Jurkat, Clone E6-1 (cell line): ENCODE measurements at regions not wholly inside any gene's neighbourhood (a gene's known extent, or its start where the extent isn't known, plus 50 kb on each side); places are given as distances from the start of the nearest gene placed in this dataset.

Experiments used
- DNase-seq: peaks from one replicate; pipeline ENCODE4 v3.0.0-alpha.2; 2011; ENCODE audit warnings: low read depth, low spot score
- H3K4me3 ChIP-seq: 2 replicates; pipeline ENCODE4 v1.5.1; 2011; ENCODE audit warnings: mild to moderate bottlenecking, low read length, control low read depth, moderate library complexity

- H3K4me3 ChIP-seq: no peak overlapping the region
- no peak for DNase-seq
These were observed 156.2 kb downstream of the DDX1 start for GRCh38 chr2:15747603-15748471.

DNA sequence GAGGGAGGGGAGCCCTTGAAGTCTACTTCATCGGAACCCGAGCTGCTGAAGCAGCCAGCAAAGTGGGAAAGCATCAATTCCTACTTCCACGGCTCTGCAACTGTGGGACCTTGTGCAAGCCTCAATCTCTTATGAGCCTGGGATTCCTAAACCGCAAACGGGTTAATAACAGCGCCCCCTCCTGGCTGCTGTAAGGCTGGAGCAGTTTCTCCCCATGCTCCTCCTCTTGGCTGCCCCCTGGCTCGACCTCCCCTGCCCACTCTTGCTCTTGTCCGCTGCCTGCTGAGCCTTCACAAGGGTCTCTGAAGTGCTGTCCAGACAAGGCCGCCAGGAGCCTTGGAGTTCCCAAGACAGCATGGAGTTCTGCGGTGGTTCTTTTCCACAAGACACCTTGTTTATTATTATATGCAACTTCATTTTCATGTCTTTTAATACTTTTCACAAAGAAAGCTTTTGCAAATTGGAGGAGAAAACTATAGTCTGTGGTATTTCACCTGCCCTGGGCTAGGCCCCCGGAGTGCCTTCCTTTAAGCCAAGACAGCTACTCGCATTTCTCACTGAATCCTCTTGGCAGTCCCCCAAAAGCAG lies 157.2 kb downstream of the DDX1 start:
- DNase-seq: peak; percentile 11
- no peak overlapping the region for H3K4me3 ChIP-seq

DNA sequence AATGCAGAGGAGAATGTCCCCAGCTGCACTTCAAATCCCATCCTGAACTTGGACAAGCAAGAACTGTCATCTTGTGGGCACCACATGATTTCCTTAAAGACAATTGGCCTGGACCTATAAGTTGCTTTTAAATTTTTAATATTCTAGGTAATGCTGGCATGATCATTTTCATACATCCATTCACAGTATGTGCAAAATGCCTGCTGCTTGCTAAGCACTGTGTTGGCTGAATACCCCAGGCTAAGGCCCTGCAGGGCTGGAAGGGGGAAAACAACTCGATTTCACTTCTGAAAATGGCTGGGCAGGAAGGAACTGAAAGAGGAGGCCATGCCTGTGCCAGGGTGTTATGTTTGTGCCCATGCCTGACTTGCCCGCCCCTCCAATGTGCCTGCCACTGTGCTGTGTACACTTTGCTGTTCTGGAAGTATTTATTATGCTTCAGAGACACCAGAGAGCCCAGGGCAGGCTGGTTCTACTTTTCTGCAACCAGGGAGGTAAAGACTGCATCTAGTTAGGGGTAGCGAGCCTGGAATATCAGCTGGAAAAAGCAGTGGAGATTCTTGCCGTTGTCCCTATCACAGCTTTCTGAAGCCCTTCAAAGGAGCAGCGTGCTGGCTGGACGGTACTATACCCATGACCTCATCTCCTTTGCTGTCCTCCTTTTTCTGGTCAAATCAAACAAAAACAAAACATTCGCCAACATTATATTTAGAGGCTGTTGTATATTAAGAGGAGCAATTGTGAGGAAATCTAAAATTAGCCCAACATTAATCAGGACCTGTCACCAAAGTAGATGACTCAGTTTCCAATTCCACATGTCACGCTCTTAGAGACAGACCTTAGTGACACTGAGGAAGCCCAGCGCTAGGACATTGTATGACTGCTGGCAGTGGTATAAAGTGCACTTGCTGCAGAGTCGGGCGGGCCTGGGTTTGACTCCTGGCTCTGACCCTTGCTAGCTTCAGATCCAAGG lies 158.1 kb downstream of the DDX1 start:
- no peak overlapping the region for H3K4me3 ChIP-seq
- no peak for DNase-seq

- DNase-seq: no peak
These were observed 158.8 kb downstream of the DDX1 start for GRCh38 chr2:15750433-15750814.

GRCh38 chr2:15750822-15751329 lies 159.2 kb downstream of the DDX1 start:
- H3K4me3 ChIP-seq: no peak overlapping the region
- DNase-seq: no peak

More at GRCh38 chr2:15750433-15750814, 158.8 kb downstream of the DDX1 start:
- H3K4me3 ChIP-seq: no peak overlapping the region

GRCh38 chr2:15751477-15751876 lies 159.8 kb downstream of the DDX1 start:
- no peak overlapping the region for H3K4me3 ChIP-seq
- DNase-seq: no peak

DNA sequence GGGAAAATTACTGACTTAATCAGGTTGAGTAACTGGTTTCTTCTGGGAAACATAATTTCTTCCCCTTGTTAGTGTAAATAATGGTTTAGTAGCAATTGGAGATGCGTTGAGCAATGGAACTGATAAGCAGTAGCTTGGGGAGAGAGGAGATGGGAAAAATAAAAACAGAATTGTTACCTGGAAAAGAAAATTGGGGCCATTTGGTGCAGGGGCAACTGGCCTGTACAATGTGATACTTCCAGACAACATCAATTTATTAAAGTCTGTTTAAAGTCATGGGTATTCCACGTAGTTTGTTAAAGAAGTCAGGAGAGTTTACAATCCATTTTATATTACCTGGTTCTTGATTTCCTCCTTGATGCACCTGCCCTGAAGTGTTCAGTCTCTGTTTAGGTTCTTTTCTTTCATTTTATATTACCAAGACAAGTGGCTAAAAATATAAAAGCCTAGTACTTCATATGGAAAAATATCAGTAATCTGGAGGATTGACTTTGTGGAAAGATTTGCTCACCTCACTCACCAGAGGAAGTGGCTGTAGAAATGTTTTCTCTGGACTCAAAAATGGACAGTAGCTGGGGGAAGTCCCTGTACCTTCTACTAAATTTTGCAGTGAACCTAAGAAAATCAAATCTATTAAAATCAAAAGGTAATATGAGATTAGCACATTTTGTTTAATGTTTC lies 161.0 kb downstream of the DDX1 start:
- no peak for DNase-seq
- no peak overlapping the region for H3K4me3 ChIP-seq

DNA sequence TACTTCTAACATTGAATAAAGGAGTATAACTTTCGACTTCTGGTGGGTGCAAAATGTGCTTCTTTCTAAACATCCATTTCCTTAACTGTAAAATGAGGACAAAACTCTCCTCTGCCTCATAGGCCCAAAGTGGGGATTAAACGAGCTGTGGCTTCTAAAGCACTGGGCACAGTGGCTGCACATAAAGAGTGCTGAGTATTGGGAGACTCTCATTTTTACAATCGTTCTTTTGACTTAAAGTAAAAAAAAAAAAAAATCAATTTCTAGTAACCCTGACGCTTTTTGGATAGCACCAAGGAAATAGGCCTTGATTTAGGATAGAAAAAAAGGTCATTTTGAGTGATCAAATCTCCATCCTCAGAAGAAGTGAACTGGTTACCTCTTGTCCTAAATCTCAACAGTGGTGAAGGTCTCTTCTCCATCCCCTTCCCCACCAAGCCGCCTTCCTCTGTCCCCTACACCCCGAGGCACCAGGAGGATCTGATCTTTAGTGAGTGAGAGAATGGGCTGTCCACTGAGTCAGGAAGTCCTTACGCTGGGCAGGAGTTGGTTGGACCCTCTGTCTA lies 161.6 kb downstream of the DDX1 start:
- no peak overlapping the region for H3K4me3 ChIP-seq
- DNase-seq: no peak

DNA sequence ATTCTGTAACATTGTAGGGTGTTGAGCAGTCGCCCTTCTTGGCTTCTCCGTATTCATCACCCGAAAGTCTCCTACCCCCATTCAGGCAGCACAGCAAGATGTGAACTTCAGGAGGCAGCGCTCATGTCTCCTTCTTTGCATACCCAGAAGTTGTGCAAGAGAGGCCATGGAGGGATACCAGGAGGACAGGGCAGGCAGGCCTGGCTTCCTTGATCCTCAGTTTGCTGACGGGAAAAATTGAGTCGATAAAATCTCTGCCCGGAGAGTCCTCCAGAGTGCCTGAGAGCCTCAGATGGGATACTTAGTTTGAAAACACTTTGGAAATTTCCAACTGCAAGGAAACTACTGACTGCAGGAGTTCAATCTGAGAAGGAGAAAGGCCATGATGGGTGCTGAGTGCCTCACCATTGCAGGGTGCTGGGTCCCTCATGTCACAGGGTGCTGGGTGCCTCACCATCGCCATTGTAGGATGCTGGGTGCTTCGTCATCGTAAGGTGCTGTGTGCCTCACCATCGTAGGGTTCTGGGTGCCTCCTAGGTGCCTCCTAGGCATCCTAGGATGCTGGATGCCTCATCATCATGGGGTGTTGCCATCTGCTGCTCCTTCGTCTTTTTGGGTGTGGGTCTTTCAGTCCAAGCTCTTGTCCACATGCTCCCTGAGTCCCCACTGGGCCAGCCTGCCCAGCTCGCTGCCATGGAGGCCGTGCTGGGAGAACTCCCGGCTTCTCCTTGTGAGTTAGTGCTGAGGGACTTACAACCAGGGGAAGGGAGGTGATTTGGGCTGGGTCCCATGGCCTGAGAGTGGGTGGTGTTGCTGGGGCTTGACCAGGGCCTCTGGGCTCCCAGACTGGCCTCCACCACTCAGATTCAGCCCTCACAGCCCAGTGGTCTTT lies 162.4 kb downstream of the DDX1 start:
- no peak for DNase-seq
- no peak overlapping the region for H3K4me3 ChIP-seq

- no peak for DNase-seq
- H3K4me3 ChIP-seq: no peak overlapping the region
These were observed 163.0 kb downstream of the DDX1 start for GRCh38 chr2:15754703-15755099.

DNA sequence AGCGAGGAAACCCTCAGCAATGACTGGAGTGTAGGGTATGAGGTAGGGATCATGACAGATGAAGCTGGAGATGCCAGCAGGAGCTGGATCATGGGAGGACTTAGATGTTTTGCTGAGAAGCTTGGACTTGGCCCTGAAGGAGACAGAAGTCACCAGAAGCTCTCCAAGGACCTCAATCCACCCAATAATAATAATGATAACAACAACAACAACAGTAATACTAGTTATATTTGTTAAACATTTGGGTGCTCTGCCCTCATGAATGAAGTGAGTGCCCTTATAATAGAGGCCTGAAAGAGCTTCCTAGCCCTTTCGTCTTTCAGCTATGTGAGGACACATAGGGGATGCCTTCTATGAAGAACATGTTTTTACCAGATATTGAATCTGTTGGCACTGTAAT lies 163.9 kb downstream of the DDX1 start:
- H3K4me3 ChIP-seq: no peak overlapping the region
- no peak for DNase-seq

GRCh38 chr2:15756011-15756550 lies 164.4 kb downstream of the DDX1 start:
- no peak overlapping the region for H3K4me3 ChIP-seq
- DNase-seq: no peak

DNA sequence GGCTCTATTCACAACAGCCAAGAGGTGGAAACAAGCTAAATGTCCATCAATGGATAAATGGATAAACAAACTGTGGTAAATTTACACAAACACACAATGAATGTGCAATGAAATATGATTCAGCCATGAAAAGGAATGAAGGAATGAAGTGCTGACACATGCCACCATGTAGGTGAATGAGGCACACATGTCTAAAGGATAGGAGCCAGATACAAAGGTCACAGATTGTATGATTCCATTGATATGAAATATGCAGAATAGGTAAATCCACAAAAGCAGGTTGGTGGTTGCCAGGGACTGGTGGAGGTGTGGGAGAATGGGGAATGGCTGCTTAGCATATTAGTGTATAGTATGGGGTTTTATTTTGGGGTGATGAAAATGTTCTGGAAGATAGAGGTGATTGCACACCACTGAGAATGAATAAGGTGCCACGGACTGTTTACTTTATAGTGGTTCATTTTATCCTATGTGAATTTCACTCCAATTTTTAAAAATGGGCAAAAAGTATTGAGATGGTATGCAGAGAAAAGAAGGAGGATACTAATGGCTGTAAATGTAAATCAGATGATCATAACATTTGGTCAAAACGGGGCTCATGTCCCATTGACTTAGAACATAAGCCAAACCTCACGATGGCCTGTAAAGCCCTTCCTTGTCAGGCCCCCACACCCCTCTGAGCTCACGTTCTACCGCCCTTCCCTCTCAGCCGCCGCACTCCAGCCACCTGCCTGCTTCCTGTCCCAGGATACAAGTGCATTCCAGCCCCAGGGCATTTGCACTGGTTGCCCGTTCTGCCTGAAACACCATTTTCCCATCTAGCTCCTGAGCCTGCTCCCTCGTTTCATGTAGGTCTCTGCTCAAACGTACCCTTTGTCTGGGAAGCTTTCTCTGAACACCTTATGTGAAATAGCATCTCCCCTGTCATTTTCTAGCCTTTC lies 165.5 kb downstream of the DDX1 start:
- H3K4me3 ChIP-seq: no peak overlapping the region
- DNase-seq: no peak

DNA sequence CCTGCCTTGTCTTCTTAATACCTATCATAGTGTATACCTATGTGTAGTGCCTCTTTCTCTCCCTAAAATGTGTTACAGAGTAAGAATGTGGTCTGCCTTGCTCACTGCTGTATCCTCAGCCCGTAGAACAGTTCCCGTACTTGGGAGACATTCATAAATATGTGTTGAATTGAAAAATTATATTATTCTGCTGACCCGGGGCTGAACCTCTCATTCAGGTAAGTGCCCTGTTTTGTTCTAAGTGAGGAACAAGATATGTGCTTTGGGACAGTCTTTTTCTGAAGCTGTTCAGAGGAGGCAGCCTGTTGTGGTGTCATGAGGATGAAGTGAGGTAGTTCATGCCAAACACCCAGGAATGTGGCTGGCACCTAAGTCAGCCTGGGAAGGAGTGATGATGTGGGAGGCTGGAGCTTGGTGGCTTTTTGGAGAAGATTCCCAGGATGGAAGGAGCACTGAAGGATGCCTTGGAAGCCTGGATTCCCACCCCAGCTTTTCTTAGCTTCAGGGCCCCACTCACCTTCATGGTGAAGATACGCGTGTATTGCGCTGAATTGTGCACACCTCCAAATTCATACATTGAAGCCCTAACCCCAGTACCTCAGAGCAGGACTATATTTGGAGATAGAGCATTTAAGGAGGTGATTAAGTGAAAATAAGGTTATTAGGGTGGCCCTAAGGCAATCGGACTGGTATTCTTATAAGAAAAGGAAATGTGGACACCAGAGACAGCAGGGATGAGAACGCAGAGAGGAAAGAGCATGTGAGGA lies 166.3 kb downstream of the DDX1 start:
- no peak for DNase-seq

DNA sequence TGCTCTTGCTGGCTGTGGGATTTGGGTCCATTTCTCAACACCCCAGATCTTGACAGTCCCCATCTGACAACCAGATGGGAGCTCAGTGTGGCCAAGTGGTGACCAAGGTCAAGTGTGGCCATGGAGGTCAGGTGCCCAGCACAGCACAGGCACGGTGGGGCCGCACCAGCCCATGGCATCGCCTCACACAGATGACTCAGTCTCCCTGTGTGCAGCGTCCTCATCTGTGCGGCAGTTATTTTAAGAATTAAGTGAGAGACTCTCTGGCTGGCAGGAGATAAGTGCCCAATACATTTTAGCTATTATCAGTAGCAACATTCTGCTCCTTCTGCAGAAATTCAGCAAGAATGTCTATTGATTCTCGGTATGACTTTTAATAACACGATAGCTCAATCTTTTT lies 167.2 kb downstream of the DDX1 start:
- DNase-seq: no peak
- H3K4me3 ChIP-seq: no peak overlapping the region

More for the DNA sequence above, 166.3 kb downstream of the DDX1 start:
- H3K4me3 ChIP-seq: no peak overlapping the region

DNA sequence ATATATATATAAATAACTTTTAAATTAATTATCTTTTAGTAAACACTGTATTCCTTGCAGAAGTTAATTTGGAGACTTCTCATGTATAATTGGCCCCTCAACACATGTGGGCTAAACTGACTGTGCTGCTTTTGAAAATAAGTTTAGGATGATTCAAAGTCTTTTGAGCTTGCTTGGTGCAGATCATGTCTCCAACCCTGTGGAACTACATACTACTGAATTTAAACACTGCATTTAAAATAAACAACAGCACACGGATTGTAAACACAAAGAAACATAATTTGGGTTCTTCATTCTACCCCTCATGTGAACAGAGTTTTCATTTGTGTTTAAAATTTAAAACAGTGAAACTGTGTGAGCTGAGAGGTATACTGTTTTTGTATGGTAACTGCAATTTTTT lies 167.7 kb downstream of the DDX1 start:
- no peak overlapping the region for H3K4me3 ChIP-seq
- DNase-seq: no peak
